Progenitor cell of endocrine pancreas (in vitro differentiated cells): ENCODE measurements at regions not wholly inside any gene's neighbourhood (a gene's known extent, or its start where the extent isn't known, plus 50 kb on each side); places are given as distances from the start of the nearest gene placed in this dataset.

Experiments
- DNase-seq: peaks from one replicate; pipeline ENCODE4 v3.0.0; 2021; ENCODE audit warnings: low spot score; ENCODE audit not compliant: unreplicated experiment
- H3K27ac Mint-ChIP-seq: 2 replicates; pipeline ENCODE4 v1.8.0; 2021; ENCODE audit warnings: mild to moderate bottlenecking, moderate library complexity, mixed read lengths
- H3K27me3 Mint-ChIP-seq: 2 replicates; pipeline ENCODE4 v1.8.0; 2021; ENCODE audit warnings: mixed read lengths
- H3K36me3 Mint-ChIP-seq: 2 replicates; pipeline ENCODE4 v1.8.0; 2022; ENCODE audit warnings: mixed read lengths; ENCODE audit not compliant: insufficient read depth
- H3K4me1 Mint-ChIP-seq: 2 replicates; pipeline ENCODE4 v1.8.0; 2021; ENCODE audit warnings: low read depth, mixed read lengths
- H3K4me3 Mint-ChIP-seq: 2 replicates; pipeline ENCODE4 v1.8.0; 2021; ENCODE audit warnings: low read depth, mild to moderate bottlenecking, moderate library complexity, mixed read lengths
- H3K9me3 Mint-ChIP-seq: 2 replicates; pipeline ENCODE4 v1.8.0; 2021; ENCODE audit warnings: low read depth, mixed read lengths
- TF ChIP-seq, protein P1 (sequence below): fragments of 200-600 bp; sonication (generic); IDR thresholded peaks from one replicate; pipeline ENCODE4 v1.5.0; 2021; ENCODE audit warnings: antibody characterized with exemption, mild to moderate bottlenecking; ENCODE audit not compliant: unreplicated experiment

DNA sequence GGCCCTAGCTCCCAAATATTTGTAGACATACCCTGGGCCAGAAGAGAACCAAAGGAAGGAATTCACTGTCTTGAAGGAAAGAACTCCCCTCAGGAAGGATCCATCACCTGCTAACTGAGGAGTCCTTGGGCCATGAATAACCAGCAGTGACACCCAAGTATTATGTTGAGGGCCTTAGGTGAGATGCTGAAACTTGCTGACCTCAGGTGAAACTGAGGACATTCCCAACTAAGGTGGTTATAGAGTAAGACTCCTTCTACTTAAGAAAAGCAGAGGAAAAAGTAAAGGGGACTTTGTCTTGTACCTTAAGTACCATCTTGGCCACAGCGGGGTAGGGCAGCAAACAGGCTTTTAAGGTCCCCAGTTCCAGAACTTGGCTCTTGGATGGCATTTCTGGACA, 491.7 kb downstream of the C6orf118 start:
- TF ChIP-seq, protein P1, sequence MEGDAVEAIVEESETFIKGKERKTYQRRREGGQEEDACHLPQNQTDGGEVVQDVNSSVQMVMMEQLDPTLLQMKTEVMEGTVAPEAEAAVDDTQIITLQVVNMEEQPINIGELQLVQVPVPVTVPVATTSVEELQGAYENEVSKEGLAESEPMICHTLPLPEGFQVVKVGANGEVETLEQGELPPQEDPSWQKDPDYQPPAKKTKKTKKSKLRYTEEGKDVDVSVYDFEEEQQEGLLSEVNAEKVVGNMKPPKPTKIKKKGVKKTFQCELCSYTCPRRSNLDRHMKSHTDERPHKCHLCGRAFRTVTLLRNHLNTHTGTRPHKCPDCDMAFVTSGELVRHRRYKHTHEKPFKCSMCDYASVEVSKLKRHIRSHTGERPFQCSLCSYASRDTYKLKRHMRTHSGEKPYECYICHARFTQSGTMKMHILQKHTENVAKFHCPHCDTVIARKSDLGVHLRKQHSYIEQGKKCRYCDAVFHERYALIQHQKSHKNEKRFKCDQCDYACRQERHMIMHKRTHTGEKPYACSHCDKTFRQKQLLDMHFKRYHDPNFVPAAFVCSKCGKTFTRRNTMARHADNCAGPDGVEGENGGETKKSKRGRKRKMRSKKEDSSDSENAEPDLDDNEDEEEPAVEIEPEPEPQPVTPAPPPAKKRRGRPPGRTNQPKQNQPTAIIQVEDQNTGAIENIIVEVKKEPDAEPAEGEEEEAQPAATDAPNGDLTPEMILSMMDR, result no peak
- H3K9me3 Mint-ChIP-seq, result peaks cover 12% of the 10 kb centered on the region

DNA sequence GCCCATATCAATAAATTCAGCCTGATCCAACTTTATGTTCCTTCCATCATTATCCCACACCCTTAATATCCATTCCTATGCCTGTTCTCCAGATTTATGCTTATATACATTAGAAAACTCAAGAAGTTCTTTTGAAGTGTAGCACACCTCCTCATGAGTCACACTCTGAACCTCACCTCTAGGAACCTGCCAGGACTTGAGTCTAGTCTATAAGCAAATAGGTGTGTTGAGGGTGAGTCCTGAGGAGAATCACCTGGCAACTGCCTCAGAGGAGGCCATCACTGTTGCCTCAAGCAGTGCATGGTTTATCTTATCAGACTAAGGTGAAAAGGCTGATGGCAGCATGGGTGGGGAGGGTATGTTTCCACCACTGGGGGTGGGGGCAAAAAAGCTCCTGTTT, 496.7 kb downstream of the C6orf118 start:
- peaks cover 33% of the 10 kb centered on the region for H3K9me3 Mint-ChIP-seq
- H3K27me3 Mint-ChIP-seq, result no peaks in the 10 kb centered on the region
- H3K4me1 Mint-ChIP-seq, result no peaks in the 10 kb centered on the region
- no peak overlapping the region for H3K27ac Mint-ChIP-seq
- no peak for DNase-seq
- H3K4me3 Mint-ChIP-seq, result no peak overlapping the region
- H3K36me3 Mint-ChIP-seq, result no peaks in the 10 kb centered on the region
- TF ChIP-seq, protein P1, result no peak

More for the DNA sequence above, 491.7 kb downstream of the C6orf118 start:
- H3K27ac Mint-ChIP-seq, result no peak overlapping the region
- H3K36me3 Mint-ChIP-seq, result no peaks in the 10 kb centered on the region
- H3K27me3 Mint-ChIP-seq, result no peaks in the 10 kb centered on the region
- no peak for DNase-seq
- no peaks in the 10 kb centered on the region for H3K4me1 Mint-ChIP-seq
- H3K4me3 Mint-ChIP-seq, result no peak overlapping the region

DNA sequence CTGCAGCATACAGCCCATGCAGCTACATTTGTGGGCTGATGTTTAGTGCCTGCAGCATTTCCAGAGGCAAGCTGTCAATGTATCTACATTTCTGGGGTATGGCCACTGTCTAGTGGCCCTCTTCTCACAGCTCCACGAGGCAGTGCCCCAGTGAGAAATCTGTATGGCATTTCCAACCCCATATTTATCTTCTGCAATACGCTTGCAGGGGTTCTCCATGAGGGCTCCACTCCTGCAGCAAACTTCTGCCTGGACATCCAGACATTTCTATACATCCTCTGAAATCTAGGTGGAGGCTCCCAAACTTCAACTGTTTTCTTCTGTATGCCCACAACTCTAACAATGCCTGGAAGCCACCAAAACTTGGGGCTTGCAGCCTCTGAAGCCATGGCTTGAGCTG, 502.3 kb downstream of the C6orf118 start:
- no peak for DNase-seq
- TF ChIP-seq, protein P1, result no peak
- H3K27ac Mint-ChIP-seq, result no peak overlapping the region
- H3K4me3 Mint-ChIP-seq, result no peak overlapping the region
- H3K9me3 Mint-ChIP-seq, result peaks cover 35% of the 10 kb centered on the region
- H3K4me1 Mint-ChIP-seq, result no peaks in the 10 kb centered on the region
- peaks cover 1% of the 10 kb centered on the region for H3K36me3 Mint-ChIP-seq
- H3K27me3 Mint-ChIP-seq, result no peaks in the 10 kb centered on the region

DNA sequence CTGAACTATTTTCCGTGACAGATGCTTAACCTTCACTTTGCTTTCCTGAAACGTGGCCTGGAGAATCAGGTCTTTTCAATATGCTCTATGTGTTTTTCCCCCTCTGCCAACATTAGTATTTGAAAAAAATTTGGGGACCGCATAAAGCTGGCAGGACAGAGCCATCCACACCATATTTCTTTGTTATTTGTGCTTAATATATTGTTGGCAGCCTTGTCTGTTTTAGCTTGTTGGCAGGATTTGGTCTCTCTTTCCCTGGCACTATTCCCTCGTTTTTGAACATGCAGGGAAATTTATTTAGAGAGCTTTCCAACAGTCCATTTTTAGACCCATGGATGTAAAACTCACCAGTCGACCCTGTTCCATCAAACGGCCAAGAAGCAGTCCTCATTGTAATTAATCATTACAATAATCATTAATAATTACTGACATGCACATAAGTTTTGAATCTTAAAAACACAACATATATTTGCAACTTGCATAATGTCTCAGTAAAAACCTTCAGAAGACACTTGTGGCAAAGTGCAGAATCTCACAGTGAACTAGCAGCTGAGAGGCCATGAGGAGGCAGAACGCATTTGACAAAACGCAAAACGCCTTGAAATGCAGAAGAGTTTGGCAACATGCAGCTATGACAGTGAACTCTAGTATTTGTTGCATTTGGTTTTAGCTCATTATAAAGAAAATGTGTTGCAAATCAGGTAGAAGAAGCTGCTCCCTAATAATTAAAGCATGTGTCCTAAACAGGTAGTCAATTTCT, 514.2 kb downstream of the C6orf118 start:
- Mint-ChIP-seq H3K27ac (no peak overlapping the region), H3K36me3 (no peaks in the 10 kb centered on the region), H3K4me3 (no peak overlapping the region), H3K9me3 (peaks cover 3% of the 10 kb centered on the region), H3K27me3 (no peaks in the 10 kb centered on the region), H3K4me1 (no peaks in the 10 kb centered on the region)
- TF ChIP-seq, protein P1, result no peak
- DNase-seq, result no peak

DNA sequence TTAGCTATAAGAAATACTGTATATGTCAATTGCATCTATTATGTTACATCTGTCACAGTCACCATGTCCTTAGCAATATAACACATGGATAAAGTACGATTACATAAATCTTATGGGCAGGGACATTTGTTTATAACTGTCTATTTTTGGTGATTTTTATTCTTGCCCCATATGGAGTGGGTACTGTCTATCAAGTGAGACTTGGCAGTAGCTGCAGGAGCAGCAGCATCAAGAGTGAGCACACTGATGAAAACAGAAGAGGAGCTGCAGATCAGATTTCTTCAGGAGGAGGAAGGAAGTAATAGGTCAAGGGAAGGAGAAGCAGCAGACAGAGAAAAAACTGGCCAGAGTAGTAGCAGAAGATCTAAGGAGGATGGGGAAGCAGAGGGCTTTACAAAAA, 516.7 kb downstream of the C6orf118 start:
- H3K4me1 Mint-ChIP-seq, result no peaks in the 10 kb centered on the region
- H3K27ac Mint-ChIP-seq, result no peak overlapping the region
- H3K36me3 Mint-ChIP-seq, result no peaks in the 10 kb centered on the region
- H3K9me3 Mint-ChIP-seq, result peaks cover 6% of the 10 kb centered on the region
- TF ChIP-seq, protein P1, result no peak
- H3K27me3 Mint-ChIP-seq, result no peaks in the 10 kb centered on the region
- no peak for DNase-seq
- H3K4me3 Mint-ChIP-seq, result no peak overlapping the region
